Uterus (tissue), 2 donors: ENCODE measurements at regions not wholly inside any gene's neighbourhood (a gene's known extent, or its start where the extent isn't known, plus 50 kb on each side); places are given as distances from the start of the nearest gene placed in this dataset.

Experiments used
- POLR2A ChIP-seq, 2 donors: fragments of 450-650 bp; IDR thresholded peaks; one replicate each; pipeline ENCODE4 v1.6.1; 2016; ENCODE audit warnings: antibody characterized with exemption in 2 of 2, mild to moderate bottlenecking in 1 of 2, moderate library complexity in 1 of 2
- TF ChIP-seq, protein P1 (sequence below), 4 experiments: fragments of 200-600 bp in 2 of 4; fragments of 450-650 bp in 2 of 4; sonication (generic) in 2 of 4; IDR thresholded peaks; one replicate each; pipeline ENCODE4 v1.5.1; 2016 to 2019; ENCODE audit warnings: antibody characterized with exemption in 4 of 4, mild to moderate bottlenecking in 2 of 4, moderate library complexity in 1 of 4

DNA sequence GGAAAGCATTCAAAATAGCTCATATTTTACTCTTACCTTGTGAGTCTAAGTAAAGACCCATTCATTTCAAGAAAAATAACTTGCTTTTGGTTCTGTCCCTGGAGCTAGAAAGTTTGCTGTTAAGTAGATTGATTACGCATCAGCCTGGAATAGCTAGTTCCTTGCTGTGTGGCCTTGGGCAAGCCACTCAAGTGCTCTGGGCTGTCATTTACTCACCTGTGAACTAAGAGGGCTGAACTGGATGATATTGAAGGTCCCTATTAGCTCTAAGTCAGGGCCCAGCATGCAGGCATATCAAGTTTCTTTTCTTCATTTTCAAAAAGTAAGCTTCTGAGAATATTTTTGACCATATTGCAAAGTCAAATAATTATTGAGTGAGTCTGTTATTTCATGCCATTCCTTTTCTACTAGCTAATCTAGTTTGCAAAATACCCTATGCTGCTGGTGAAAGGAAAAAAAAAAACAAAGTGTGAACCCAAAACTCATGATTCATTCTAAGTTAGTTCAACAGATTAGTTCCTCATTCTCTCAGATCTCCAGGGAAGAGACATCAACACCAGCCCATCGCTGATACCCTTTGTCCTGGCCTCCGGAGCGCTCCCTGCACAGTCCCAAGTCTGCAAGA, 106.5 kb upstream of the GMDS start:
- TF ChIP-seq, protein P1, sequence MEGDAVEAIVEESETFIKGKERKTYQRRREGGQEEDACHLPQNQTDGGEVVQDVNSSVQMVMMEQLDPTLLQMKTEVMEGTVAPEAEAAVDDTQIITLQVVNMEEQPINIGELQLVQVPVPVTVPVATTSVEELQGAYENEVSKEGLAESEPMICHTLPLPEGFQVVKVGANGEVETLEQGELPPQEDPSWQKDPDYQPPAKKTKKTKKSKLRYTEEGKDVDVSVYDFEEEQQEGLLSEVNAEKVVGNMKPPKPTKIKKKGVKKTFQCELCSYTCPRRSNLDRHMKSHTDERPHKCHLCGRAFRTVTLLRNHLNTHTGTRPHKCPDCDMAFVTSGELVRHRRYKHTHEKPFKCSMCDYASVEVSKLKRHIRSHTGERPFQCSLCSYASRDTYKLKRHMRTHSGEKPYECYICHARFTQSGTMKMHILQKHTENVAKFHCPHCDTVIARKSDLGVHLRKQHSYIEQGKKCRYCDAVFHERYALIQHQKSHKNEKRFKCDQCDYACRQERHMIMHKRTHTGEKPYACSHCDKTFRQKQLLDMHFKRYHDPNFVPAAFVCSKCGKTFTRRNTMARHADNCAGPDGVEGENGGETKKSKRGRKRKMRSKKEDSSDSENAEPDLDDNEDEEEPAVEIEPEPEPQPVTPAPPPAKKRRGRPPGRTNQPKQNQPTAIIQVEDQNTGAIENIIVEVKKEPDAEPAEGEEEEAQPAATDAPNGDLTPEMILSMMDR (IDR thresholded peaks at IDR 0.05) = no peak
- no peak for TF ChIP-seq POLR2A (IDR thresholded peaks at IDR 0.05)
